ENCODE measurements at regions not wholly inside any gene's neighbourhood (a gene's known extent, or its start where the extent isn't known, plus 50 kb on each side); places are given as distances from the start of the nearest gene placed in this dataset.

DNA sequence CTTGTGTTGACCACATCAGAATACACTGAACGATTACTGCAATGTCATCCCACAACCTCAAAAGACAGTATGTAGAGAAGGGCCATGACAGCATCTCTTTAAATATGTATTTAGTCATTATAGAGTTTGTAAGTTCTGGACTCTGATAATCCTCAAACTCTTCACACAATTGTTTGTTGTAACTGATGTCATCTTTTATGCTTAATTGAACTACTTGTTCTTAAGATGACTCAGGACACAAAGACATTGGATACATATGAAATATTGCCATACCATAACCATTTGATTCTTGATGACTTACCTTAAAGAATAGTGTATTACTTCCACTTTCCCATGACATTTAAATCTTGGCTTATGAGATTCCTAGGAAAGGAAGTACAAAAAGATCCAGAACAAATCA, 347.6 kb downstream of the KLF5 start:
- TF ChIP-seq ZNF274 (IDR thresholded peaks at IDR 0.05; ENCODE audit: low read depth, low read length) (no peak), SUZ12 (IDR thresholded peaks at IDR 0.05; ENCODE audit: extremely low read depth, insufficient read depth, insufficient read length) (no peak), YY1 (IDR thresholded peaks at IDR 0.05; ENCODE audit: insufficient read depth, insufficient read length) (no peak)
